Stimulated activated CD4-positive, alpha-beta T cell treated with anti-CD3 and anti-CD28 coated beads, Interleukin-1b, Interleukin-23, amount 100 ng/mL, for 4 hours (primary cell): ENCODE measurements at regions not wholly inside any gene's neighbourhood (a gene's known extent, or its start where the extent isn't known, plus 50 kb on each side); places are given as distances from the start of the nearest gene placed in this dataset.
"Not testable (repeated sequence)": the region's sequence is repeated elsewhere in the genome, so short reads cannot be mapped to it uniquely, and the experiment has no call there.

Experiments
- DNase-seq, 2 donors: peaks; one replicate each; pipeline ENCODE4 v3.0.0-alpha.2; 2020; ENCODE audit warnings: low read depth in 2 of 2

DNA sequence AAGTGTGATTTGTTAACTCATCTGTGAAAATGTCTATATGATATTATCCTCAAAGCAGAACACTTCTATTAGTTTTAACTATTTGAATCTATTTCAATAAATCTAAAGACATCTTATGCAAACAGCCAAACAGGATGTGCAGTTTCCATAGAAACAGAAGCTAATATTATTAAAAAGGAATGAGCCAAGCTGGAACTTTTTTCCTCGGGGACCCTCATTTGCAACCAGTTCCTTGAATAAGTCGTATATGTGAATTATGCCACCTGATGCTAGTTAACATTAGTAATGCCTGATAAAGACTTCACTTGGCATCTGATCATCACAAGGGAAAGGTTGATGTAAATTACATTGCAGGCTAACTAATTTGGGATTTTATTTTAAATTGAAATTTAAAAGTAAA lies 216.9 kb upstream of the SMLR1 start:
- no peak for DNase-seq

DNA sequence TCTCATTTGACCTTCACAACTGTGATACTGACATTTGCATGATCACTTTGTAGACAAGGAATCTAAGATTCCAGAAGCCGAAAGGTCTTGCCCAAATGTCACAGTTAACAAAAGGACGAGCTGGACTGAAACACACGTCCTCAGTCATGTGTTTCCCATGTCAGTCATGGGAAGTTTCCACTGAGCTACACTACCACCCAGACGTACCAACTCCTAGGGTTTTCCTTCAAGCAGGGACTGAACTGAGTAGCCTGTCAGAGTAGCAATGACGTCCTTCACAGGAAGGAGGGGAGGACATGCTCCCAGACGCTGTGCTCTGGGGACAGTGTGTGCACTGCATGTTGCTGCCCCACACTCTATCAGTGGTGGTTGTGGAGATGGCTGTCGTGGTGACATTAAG lies 215.8 kb upstream of the SMLR1 start:
- DNase-seq, result no peak

- DNase-seq, result no peak
Observed at GRCh38 chr6:130613176-130613575, 214.0 kb upstream of the SMLR1 start.

DNA sequence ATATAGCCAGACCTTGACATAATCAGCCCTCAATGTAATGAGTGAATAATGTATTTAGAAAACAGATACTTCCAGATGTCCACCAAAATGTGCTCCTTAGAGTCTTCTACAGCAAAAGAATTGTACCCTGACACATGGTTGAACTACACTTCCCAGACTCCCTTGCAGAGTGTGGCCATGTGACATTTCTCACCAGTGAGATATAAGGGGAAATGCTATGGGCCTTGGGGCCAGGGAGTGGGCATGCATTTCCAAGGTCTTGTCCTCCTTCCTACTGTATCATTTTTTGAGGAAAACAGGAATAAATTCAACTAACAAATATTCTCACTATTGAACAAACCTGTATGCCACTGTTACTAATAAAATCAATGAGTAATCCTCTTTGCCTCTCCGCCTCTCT lies 211.4 kb upstream of the SMLR1 start:
- DNase-seq, result no peak

- DNase-seq, result no peak
Observed at GRCh38 chr6:130617658-130618057, 209.5 kb upstream of the SMLR1 start.

DNA sequence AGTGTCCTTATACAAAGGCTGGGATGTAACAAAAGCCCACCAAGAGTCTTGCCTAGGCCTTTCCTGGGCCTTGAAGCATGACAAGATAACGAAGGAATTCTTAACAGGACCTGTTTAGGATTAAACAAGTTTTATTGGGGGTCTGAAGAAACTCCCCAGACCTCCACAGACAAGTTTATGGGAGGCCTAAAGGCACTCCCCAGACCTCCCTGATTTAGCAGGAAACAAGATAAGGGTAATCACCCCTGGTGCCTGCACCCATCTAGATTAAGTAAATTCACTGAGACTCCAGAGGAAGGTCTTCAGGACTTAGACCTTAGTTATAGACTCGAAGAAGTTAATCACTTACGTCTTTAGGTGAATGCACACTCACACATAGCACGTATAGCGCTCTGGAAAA lies 208.4 kb upstream of the SMLR1 start:
- DNase-seq, result not testable (repeated sequence)

- no peak for DNase-seq
Observed at GRCh38 chr6:130620338-130620781, 206.8 kb upstream of the SMLR1 start.

DNA sequence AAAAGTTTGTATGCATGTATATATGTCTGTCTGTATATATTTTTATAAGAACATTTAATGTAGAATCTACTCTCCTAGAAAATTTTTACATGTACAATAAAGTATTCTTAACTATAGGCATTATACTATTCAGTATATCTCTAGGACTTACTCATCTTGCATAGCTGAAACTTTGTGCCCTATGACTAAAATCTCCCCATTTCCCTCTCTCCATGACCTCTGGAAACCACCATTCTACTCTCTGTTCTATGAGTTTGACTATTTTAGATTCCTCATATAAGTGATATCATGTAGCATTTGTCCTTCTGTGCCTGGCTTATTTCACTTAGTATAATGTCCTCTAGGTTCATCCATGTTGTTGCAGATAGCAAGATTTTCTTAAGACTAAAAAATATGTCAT lies 205.1 kb upstream of the SMLR1 start:
- DNase-seq, result no peak

DNA sequence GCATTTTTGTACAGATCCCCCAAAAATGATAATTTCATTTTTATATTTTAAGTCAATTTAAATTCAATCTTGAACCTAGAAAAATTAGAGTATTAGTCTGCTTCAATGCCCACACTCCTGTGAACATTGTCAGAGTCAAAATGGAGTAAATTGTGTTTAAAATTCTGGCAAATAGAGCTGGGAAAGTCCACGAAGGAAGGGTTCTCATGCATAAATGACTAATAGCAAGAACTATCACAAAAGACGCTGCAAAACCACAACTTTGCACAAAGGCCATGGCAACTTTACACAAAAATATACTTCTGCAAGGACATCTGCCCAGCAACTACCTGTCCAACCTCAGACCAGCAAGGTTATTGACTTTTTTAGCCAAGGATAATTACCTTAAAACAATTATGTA lies 203.2 kb upstream of the SMLR1 start:
- DNase-seq, result no peak

GRCh38 chr6:130625825-130626527 lies 201.2 kb upstream of the SMLR1 start:
- no peak for DNase-seq

GRCh38 chr6:130628862-130629261 lies 198.3 kb upstream of the SMLR1 start:
- DNase-seq, result no peak

- no peak for DNase-seq
Observed at GRCh38 chr6:130629640-130630039, 197.6 kb upstream of the SMLR1 start.

- DNase-seq, result no peak
Observed at GRCh38 chr6:130632277-130632676, 194.9 kb upstream of the SMLR1 start.

DNA sequence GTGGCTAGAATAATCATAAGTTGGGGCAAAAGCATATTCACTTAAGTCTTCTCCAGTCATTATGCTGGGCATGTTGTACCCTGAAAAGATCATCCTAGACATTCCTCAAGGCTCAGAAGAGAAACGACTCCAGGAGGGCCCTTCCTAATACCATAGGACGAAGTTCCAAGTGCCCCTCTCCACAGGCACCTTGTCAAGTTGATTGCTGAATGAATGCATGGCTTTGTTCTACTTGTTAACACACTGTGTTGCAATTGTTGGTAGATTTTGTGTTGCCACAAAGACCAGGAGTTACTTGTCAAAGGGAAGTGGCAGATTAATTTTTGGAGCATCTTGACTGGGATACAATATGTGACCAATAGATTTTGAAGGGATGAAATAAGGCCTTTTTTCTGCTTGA lies 194.3 kb upstream of the SMLR1 start:
- no peak for DNase-seq

DNA sequence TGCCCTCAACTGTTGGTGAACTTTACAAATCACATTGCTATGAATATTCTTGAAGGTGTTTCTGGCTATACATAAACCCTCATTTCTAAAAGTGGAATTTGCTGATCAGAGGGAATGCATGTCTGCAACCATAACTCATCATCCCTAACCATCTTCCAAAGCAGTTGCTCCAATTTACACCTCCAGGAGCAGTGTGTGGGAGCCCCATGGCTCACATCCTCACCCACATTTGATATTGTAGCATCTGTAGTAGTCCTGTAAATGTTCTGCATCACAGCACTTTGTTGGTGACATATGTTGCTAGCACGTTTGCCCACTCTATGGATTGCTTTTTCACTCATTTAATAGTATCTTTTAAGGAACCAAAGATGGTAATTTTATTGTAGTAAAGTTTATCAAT lies 183.8 kb upstream of the SMLR1 start:
- DNase-seq, result no peak

DNA sequence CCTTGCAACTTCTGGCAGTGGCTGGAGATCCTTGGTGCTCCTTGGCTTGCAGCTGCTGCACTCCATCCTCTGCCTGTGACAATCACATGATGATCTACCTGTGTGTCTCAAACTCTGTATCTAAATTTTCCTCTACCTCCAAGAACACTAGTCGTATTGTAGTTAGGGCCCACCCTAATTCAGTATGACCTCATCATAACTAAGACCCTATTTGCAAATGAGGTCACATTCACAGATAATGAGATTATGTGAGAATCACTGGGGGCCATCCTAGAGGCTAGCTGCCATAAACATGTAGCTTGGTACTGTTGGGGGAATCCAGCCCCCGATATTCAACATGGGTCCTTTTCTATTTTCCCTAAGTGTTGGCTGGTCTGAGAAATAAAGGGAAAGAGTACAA lies 183.0 kb upstream of the SMLR1 start:
- no peak for DNase-seq

- not testable (repeated sequence) for DNase-seq
Observed at GRCh38 chr6:130644769-130645168, 182.4 kb upstream of the SMLR1 start.

- no peak for DNase-seq
Observed at GRCh38 chr6:130647246-130647645, 180.0 kb upstream of the SMLR1 start.

GRCh38 chr6:130655586-130655985 lies 171.6 kb upstream of the SMLR1 start:
- DNase-seq, result no peak

GRCh38 chr6:130661077-130661476 lies 166.1 kb upstream of the SMLR1 start:
- DNase-seq, result no peak

DNA sequence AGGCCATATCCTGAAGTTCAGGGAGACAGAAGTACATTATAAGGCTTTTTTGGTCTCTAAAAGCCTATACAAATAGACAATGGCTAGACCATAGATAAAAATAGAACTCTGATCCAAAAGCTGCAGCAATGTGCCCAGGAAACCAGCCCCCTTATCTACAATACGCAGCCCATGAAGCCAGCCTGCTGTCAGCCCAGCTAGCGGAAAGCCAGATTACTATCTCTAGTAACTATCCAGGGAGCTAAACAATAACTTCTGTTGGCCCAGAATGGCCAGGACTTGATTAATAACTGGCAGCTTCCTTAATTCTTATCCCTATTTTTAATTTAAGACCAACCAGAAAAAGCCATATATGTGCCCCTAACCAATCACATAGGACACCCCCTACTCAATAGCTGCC lies 160.4 kb upstream of the SMLR1 start:
- no peak for DNase-seq

DNA sequence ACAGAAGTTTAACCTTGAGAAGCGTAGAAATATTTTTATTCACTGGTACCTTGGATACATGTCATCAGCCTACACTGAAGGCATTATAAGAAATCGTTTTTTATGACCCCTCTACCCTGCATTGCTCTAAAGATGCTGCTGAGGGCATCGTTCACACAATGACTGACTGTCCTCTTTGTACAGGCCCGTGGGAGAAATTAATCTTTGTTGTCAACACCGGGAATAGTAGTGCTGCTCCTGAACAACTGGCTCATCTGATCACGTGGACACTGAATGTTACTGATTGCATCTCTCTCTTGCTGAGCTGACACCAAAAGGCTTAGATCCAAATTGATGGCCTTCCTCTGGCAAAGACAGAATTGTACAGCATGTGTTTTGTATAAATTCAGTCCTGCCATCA lies 157.1 kb upstream of the SMLR1 start:
- no peak for DNase-seq

DNA sequence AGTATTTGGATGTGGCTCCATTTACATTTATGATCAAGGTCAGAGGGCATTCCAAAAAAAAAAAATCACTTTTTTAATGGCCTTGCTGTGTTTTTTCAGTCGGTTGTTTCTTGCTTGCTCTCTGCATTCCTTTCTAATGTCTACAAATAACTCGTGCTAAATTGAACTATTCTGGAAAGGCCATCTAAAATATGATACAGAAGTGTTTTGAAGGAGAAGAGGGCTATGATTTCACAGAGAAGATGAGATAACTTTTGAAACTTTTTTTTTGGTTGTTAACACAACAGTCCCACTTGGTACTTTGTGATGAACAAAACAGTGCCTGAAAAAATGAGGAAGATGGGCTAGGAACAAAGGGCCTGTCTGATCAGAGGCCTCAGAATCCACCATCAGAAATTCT lies 156.1 kb upstream of the SMLR1 start:
- DNase-seq, result no peak

DNA sequence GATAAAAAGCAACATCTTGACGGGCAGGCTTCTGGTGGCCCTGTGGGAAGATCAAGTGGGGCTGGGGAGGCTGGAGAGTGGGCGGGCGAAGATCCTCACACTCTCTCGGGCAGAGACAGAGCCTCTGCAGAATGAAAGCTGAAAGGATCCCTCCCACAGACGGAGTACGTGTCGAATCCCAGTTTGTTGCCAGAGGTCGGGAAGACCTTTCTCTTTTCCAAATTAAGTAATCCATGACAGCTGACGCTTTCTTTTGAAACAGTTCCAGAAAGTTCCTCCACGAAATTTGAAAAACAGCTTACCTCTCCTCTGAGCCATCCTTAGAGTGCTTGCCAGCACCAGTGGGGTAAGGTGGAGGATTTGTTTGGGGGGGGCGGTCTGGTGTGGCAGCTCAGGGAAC lies 155.6 kb upstream of the SMLR1 start:
- no peak for DNase-seq
